GM18870 (cell line): ENCODE measurements at regions not wholly inside any gene's neighbourhood (a gene's known extent, or its start where the extent isn't known, plus 50 kb on each side); places are given as distances from the start of the nearest gene placed in this dataset.
A peak's percentile ranks its signal among the peaks of the same experiment; 100 is the strongest.

ENCODE experiments used
- ATAC-seq: cut with Tn5 transposase; IDR thresholded peaks from one replicate; pipeline ENCODE4 v1.9.1; 2021; ENCODE audit warnings: moderate library complexity; ENCODE audit not compliant: unreplicated experiment

DNA sequence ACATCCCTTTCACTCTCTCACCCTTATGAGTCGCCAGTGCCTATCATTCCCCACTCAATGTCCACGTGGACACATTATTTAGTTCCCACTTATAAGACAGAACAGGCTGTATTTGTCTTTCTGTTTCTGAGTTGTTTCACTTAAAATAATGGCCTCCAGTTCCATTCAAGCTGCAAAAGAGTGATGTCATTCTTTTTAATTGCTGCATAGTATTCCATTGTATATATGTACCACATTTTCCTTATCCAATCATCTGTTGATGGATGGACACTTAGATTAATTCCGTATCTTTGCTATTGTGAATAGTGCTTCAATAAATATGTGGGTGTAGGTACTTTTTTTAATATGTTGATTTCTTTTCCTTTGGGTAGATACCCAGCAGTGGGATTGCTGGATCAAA lies 79.1 kb downstream of the ZNF365 start:
- no peak for ATAC-seq

- no peak for ATAC-seq
Measured at GRCh38 chr10:62454687-62455397, 80.7 kb downstream of the ZNF365 start.

DNA sequence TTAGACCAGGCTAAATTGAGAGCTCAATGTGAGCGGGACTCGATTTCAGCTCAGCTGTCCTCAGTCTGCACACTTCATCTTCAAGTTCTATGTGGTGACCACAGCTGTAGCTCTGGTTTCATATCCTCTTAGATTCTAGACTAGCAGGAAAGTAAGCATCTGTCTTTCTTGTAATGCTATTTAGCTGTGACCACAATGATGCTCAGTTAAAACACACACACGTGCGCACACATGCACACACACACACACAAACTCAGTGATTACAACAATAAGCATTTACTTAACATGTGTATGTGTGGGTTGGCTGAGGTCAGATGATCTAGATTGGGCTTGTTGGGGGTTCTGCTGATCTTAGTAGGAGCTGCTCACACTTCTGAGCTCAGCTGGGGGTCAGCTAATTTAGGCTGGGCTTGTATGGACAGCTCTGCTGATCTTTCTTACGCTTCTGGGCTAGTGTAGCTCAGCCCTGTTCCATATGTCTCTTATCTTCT lies 82.5 kb downstream of the ZNF365 start:
- ATAC-seq, result peak; percentile 99

DNA sequence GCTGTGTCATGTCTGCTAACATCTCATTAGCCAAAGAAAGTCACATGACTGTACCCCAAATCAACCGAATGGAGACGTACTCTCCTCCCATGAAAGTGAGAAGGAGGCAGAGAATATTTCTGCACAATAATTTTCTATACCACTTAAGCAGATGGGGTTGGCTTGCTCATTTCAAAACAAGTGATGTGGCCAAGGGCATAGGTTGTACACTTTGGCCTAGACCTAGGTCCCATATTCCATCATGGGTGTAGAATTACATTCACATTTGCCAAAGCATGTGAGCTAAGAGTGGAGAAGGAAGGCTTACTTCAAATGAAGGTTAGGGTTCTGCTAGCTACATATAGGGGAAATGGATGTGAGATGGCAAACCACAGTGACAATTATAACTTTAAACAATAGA lies 83.0 kb downstream of the ZNF365 start:
- peak; percentile 5 for ATAC-seq

- ATAC-seq, result no peak
Measured at GRCh38 chr10:62457598-62457997, 83.4 kb downstream of the ZNF365 start.

DNA sequence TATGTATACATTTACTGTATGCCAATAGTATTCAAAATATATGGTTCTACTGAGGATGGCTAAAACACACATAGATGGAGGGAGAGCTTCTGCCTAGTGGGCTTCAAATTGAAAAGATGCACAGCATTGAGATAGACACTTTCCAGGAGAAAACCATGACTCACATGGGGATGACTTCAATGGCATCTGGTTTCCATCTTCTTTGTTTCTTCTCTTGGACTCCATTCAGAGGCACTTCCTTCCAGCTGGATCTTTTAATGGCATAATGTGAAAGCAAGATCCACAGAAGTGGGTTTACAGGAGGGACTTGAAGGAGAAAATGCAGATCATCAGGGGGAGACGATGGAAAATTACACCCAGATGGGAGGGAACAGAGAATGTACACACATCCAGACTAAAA lies 84.9 kb downstream of the ZNF365 start:
- ATAC-seq, result no peak

DNA sequence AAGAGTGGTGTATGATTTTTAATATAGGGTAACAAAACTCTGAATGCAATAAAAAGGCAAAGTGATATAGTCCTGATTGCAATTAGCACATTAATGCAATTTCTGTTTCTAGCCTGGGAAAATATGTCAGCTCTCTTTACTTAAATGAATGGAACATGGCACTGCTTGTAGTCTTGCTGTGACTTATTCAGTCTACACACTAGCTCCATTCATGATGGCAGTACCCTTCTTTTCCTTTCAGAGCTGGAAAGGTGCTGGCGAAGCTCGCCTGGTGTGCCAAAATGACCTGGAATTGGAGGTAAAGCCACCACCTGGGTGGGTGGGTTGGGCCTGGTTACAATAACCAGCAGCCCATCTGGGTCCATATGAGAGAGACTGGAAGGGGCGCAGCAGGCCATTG lies 85.3 kb downstream of the ZNF365 start:
- ATAC-seq, result no peak

GRCh38 chr10:62460393-62460792 lies 86.2 kb downstream of the ZNF365 start:
- peak; percentile 36 for ATAC-seq

DNA sequence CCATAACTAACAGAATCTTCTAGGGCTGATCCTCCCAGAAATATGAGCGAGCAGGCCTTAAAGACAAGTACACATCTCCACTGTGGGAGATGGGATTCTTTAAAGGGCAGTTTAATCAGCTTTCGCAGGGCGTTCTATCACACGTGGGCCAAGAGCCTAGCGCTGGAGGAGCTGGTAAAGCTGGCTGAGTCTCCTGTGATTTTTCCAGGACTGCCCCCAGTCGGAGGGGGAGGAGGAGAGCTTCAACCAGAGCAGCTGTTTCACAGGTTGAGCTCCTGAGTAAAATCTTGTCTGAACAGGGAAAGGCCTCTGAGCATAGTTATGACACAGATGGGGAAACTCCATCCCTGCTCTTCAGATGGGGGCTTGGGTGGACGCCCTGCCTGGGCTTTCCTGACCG lies 87.0 kb downstream of the ZNF365 start:
- ATAC-seq, result no peak

GRCh38 chr10:62462461-62462860 lies 88.3 kb downstream of the ZNF365 start:
- ATAC-seq, result no peak

DNA sequence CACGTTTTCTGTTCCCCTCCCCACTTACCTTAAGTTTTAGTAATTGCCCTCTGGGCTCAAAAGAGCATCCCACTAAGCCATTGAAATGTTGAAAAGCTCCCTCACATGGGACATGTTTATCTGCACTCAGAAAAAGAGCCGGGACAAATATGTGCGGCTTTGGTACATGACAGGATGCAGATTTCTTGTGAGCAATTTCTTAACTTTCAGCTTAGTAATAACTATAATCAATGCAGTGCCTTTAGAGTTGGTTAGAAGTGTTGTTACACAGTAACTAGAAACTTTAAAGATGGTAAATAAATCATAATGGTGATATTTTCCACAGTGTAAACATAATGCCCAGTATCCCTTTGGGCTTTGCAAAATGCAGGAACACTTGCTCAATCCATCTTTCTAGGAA lies 89.2 kb downstream of the ZNF365 start:
- ATAC-seq, result no peak

DNA sequence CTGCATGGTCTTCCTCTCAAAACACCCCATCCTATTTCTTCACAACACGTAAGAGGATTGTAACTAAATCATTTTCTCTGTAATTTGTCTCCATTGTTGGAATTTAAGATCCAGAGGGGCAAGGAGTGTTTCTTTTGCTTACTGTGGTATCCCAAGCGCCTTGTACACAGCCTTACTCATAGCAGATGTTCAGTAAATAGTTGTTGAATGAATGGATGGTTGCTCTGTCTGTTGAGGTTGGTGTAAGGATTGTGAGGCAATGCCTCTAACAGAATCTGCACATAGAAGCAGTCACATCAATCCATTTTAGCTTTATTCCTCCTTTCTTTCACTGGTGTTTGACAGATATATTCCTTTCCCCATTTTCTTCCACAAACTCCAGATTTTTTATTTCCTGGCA lies 90.1 kb downstream of the ZNF365 start:
- no peak for ATAC-seq

GRCh38 chr10:62466590-62466989 lies 92.4 kb downstream of the ZNF365 start:
- no peak for ATAC-seq

- ATAC-seq, result no peak
Measured at GRCh38 chr10:62467527-62467926, 93.4 kb downstream of the ZNF365 start.

DNA sequence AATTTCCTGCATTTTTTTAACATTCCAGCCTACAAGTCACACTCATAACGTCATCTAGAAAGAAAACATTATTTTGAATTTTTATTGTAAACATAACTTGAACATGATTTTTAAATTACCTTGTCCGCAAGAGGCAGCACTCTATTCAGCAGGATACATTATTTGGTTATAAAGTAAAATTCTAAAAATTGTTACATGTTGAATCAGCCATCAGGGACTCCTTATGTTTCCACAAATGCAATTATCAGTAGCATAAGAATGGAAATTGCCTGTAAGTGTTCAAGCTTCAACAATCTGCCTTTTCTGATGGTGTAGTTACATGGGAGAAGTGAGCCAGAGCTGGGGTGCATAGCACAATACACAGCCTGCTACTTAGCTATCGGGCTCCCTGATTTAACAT lies 97.5 kb downstream of the ZNF365 start:
- ATAC-seq, result no peak

DNA sequence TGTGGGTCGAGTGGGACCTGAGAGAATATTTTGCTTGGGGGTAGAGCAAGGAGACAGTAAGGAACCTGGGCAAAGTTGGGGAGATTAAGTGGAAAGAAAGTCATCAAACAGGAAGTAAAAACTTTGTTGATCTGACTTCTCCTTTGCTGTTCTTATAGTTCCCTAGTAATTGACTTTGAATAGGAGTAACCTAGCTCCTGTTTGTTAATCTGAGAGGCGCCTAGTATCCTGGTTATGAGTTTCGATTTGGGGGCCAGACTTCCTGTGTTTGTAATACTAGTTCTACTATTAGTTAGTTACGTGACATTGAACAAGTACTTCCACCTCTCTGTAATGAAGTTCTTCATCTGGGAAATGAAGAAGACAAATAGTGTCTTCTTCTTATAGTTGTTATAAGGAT lies 99.1 kb downstream of the ZNF365 start:
- ATAC-seq, result no peak

DNA sequence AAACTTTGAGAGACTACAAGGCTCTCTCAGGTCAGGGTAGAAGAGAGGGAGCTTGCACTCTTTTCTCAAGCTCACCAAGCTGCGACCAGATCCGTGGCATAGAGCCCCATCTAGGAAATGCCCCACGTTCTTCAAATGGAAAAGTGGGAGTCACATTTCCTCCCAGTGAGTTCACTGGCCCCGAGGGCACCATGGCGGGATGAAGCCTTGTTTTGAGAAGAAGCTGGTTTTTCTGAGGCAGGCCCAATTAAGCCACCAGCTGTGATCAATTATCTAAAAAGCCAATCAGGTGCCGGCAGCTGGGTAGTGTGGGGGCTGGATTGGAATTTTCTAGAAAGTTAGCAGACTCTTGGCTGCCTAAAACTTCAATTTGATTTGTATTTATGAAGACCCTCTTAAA lies 101.4 kb downstream of the ZNF365 start:
- no peak for ATAC-seq

- no peak for ATAC-seq
Measured at GRCh38 chr10:62479523-62479922, 105.4 kb downstream of the ZNF365 start.

DNA sequence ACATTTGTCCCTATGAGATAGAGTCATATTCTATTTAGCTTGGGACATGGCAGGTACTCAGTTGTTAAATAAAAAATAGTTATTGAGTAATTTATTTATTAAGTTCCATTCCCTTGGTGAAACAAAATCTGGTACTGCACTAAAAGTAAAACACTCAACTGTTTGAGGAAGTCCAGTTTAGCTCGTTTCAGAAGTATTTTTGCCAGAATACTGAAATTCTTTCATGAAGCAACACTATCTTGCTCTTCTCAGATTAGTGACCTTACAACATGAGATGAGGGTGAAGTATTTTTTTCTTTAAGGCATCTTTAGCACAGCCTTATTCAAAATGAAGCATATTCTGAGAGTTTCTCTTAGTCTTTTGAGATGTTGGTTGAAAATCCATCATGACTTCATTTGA lies 106.0 kb downstream of the ZNF365 start:
- ATAC-seq, result no peak

DNA sequence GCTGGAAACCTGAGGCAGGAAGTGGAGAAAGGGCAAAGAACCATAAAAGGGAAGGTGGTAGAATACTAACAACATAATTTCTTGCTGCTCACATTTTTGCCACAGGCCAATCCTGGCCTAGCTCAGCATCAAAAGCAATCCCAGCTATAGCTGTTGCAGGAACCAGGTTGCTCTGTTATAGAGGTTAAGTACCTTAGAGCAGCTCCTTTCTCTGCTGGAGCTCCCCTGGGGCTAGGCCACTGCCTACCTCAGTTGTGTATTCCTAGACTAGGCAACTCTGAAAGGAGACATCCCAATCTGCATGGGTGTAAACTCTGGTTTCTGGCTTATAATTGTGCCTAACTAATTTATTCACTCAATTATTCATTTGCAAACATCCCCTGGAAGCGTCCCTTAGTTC lies 108.4 kb downstream of the ZNF365 start:
- no peak for ATAC-seq

DNA sequence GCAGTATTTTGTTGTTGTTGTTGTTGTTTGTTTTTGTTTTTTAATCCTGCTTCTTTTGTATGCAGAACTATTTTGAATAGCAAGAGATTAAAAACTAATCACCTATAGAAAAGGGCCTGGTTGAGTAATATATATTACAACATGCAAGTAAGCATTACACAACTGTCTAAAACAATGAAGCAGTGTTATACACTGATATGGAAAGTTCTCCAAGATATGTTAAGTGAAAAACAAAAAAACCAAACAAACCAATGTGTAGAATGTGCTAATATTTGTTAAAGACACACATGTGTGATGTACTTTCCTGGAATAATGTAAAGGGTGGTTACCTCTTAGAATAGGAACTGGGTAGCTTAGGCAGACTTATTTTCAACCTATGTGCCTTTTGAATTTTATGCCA lies 117.4 kb downstream of the ZNF365 start:
- no peak for ATAC-seq

DNA sequence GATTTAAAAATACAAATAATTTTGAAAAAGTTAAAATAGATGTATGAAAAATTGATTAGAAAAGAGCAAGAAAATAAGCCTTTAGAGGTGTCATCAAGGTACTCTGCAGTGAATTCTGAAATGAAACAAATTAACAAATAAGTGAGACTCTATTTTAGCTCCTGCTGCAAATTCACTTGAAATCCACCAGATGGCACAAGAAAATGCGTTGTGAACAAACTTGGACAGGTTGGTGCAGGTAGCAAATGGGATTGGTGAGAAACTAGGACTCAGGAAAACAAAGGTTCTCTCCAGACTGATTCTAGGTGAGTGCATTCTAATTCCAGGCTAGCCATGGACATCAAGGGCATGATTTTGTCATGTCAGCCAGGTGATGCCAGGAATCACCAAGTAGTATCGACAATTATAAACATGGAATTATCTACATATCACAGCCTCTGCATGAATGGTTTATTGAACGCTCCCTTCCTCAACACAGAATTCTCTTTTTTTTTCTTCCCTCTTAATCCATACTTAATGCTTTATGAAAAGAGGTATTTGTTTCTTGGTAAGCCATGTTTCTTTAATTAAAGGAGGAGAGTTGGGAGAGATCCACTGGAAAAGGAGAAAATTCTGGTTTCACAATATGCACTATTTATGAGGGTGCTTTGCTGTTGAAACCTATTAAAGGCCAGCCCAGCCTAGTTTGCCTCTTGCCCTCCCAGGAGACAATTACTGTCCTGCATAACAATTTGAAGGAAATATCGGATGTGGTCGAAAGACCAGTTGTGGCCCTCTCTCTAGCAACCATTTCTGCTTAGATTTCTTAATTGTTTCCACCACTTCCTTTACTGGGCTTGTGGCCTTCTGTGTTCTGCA lies 118.1 kb downstream of the ZNF365 start:
- no peak for ATAC-seq
